H1 (cell line): ENCODE measurements at regions not wholly inside any gene's neighbourhood (a gene's known extent, or its start where the extent isn't known, plus 50 kb on each side); places are given as distances from the start of the nearest gene placed in this dataset.

Source experiments
- RXRA ChIP-seq: IDR thresholded peaks from 2 replicates; pipeline ENCODE4 v1.6.1; 2011; ENCODE audit warnings: low read depth, mild to moderate bottlenecking, low read length, moderate library complexity; ENCODE audit not compliant: insufficient read depth

DNA sequence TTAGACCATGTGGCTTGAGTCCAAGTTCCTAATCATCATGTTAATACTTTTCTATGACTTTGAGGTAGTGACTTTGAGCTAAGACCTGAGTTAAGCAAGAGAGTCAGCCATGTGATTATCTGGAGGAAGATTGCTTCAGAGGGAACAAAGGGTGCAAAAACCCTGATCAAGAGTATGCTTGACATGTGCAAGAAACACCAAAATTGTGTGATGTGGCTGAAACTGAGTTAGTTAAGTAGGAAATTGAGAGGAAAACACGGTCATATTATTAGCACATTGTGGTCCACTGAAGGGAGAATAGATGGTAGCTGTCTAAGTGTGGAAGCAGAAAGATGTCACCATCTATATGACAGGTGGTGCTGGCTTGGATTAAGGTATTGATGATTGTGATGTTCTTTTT lies 130.4 kb upstream of the MON1B start (continued):
- no peak for TF ChIP-seq RXRA
- TF ChIP-seq, all 59 proteins: peak for 0
